Kidney tubule cell (primary cell): ENCODE measurements at regions not wholly inside any gene's neighbourhood (a gene's known extent, or its start where the extent isn't known, plus 50 kb on each side); places are given as distances from the start of the nearest gene placed in this dataset.

ENCODE experiments used
- DNase-seq: peaks from one replicate; pipeline ENCODE4 v3.0.0-alpha.2; 2018; ENCODE audit warnings: low spot score

- no peak for DNase-seq
These were observed 183.4 kb downstream of the KLF13 start for GRCh38 chr15:31510057-31510456.

- DNase-seq, result peak; percentile 11
These were observed 185.2 kb downstream of the KLF13 start for GRCh38 chr15:31511707-31512310.

GRCh38 chr15:31513178-31513577, 186.5 kb downstream of the KLF13 start:
- DNase-seq, result no peak

- no peak for DNase-seq
These were observed 189.8 kb downstream of the KLF13 start for GRCh38 chr15:31516440-31516839.

- DNase-seq, result no peak
These were observed 190.2 kb downstream of the KLF13 start for GRCh38 chr15:31516874-31517273.

- DNase-seq, result no peak
These were observed 191.1 kb downstream of the KLF13 start for GRCh38 chr15:31517711-31518110.

GRCh38 chr15:31522028-31522427, 195.4 kb downstream of the KLF13 start:
- DNase-seq, result no peak

- DNase-seq, result no peak
These were observed 196.5 kb downstream of the KLF13 start for GRCh38 chr15:31523027-31523654.

- no peak for DNase-seq
These were observed 197.0 kb downstream of the KLF13 start for GRCh38 chr15:31523655-31524049.

GRCh38 chr15:31525185-31525695, 198.6 kb downstream of the KLF13 start:
- DNase-seq, result no peak

GRCh38 chr15:31525988-31526665, 199.5 kb downstream of the KLF13 start:
- DNase-seq, result no peak

GRCh38 chr15:31526916-31527690, 200.5 kb downstream of the KLF13 start:
- no peak for DNase-seq

GRCh38 chr15:31528846-31529245, 202.2 kb downstream of the KLF13 start:
- no peak for DNase-seq

- DNase-seq, result no peak
These were observed 211.3 kb downstream of the KLF13 start for GRCh38 chr15:31537770-31538592.

- DNase-seq, result no peak
These were observed 214.0 kb downstream of the KLF13 start for GRCh38 chr15:31540633-31541032.

- no peak for DNase-seq
These were observed 217.7 kb downstream of the KLF13 start for GRCh38 chr15:31544361-31544760.

- no peak for DNase-seq
These were observed 218.6 kb downstream of the KLF13 start for GRCh38 chr15:31545257-31545656.

- DNase-seq, result no peak
These were observed 223.8 kb downstream of the KLF13 start for GRCh38 chr15:31550211-31550977.

GRCh38 chr15:31551323-31551722, 224.7 kb downstream of the KLF13 start:
- DNase-seq, result no peak

- DNase-seq, result no peak
These were observed 226.0 kb downstream of the KLF13 start for GRCh38 chr15:31552482-31553099.
